Colonic mucosa (tissue), 4 donors: ENCODE measurements at regions not wholly inside any gene's neighbourhood (a gene's known extent, or its start where the extent isn't known, plus 50 kb on each side); places are given as distances from the start of the nearest gene placed in this dataset.

Source experiments
- DNase-seq: peaks from one replicate; pipeline ENCODE4 v3.0.0-alpha.2; 2020
- H3K27ac ChIP-seq: fragments of 200-600 bp; one replicate; pipeline ENCODE4 v1.8.0; 2021
- H3K27me3 ChIP-seq: fragments of 200-600 bp; one replicate; pipeline ENCODE4 v1.8.0; 2021
- H3K36me3 ChIP-seq: fragments of 200-600 bp; one replicate; pipeline ENCODE4 v1.8.0; 2021
- H3K4me1 ChIP-seq: fragments of 200-600 bp; one replicate; pipeline ENCODE4 v1.8.0; 2021; ENCODE audit warnings: mild to moderate bottlenecking
- H3K4me3 ChIP-seq: fragments of 200-600 bp; one replicate; pipeline ENCODE4 v1.8.0; 2021
- H3K9ac ChIP-seq, 2 donors: one replicate each; pipeline ENCODE4 v1.7.0; 2013; ENCODE audit warnings: control low read depth in 2 of 2, low read depth in 2 of 2, low read length in 2 of 2
- H3K9me3 ChIP-seq: fragments of 200-600 bp; one replicate; pipeline ENCODE4 v1.8.0; 2021
- intact Hi-C: fragments of 100-400 bp; cut with DNase I; formaldehyde crosslinking; loops from one replicate; pipeline ENCODE4 v1.14.1; 2022
- TF ChIP-seq, protein P1 (sequence below): fragments of 200-600 bp; IDR thresholded peaks from one replicate; pipeline ENCODE4 v1.8.0; 2022; ENCODE audit warnings: antibody characterized with exemption, mild to moderate bottlenecking
- donor health status: healthy.
- donor health status: DM: no; HTN: no; CAD: no.
- donor health status: DM: no; HTN: no; CAD: no.

DNA sequence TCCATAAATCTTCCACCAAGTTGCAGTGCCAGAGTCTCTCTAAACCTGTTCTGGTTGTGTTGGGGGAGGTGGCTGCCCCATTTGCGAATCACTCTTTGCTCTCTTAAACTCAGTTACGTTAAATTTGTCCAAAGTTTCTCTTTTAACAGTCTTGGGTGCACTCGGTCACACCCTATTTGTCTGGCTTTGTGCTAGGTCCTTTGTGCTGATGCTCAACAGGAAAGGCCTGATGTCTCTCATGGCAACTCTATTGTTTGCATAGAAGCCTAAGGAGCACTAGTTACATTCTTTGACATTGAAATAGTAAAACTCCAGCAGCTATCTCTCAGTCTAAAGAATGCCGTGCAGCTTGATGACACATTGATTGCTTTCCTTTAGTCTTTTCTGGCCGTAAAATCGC lies 105.1 kb downstream of the TRMT11 start:
- no peaks in the 10 kb centered on the region for H3K36me3 ChIP-seq
- no peak overlapping the region for H3K9ac ChIP-seq
- no peak for DNase-seq
- no peaks in the 10 kb centered on the region for H3K9me3 ChIP-seq
- H3K4me3 ChIP-seq, result no peak overlapping the region
- no peaks in the 10 kb centered on the region for H3K27me3 ChIP-seq
- H3K27ac ChIP-seq, result no peak overlapping the region
- no peaks in the 10 kb centered on the region for H3K4me1 ChIP-seq
- intact Hi-C loops, result no loop called here
- TF ChIP-seq, protein P1, sequence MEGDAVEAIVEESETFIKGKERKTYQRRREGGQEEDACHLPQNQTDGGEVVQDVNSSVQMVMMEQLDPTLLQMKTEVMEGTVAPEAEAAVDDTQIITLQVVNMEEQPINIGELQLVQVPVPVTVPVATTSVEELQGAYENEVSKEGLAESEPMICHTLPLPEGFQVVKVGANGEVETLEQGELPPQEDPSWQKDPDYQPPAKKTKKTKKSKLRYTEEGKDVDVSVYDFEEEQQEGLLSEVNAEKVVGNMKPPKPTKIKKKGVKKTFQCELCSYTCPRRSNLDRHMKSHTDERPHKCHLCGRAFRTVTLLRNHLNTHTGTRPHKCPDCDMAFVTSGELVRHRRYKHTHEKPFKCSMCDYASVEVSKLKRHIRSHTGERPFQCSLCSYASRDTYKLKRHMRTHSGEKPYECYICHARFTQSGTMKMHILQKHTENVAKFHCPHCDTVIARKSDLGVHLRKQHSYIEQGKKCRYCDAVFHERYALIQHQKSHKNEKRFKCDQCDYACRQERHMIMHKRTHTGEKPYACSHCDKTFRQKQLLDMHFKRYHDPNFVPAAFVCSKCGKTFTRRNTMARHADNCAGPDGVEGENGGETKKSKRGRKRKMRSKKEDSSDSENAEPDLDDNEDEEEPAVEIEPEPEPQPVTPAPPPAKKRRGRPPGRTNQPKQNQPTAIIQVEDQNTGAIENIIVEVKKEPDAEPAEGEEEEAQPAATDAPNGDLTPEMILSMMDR, result no peak

DNA sequence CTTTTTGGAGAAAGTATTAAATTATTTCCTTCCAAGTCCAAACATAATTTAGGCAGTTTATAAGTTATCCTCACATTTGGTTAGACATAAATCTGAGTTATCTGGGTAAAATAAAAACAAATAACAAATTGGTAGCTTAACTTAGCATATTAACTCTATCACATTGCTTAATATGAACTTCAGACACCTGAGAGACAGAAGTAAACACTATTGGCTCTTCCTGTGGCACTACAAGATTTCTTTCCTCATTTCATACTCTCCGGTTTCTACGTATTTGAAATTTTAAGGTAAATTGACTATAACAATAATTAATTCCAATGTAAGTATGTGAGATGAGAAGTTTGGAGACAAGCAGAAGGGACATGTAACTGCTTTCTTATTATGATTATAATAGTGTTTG lies 106.8 kb downstream of the TRMT11 start:
- TF ChIP-seq, protein P1, result no peak
- H3K27ac ChIP-seq, result no peak overlapping the region
- H3K36me3 ChIP-seq, result no peaks in the 10 kb centered on the region
- intact Hi-C loops, result no loop called here
- H3K27me3 ChIP-seq, result no peaks in the 10 kb centered on the region
- H3K9me3 ChIP-seq, result no peaks in the 10 kb centered on the region
- no peak for DNase-seq
- no peaks in the 10 kb centered on the region for H3K4me1 ChIP-seq
- no peak overlapping the region for H3K4me3 ChIP-seq
- no peak overlapping the region for H3K9ac ChIP-seq

DNA sequence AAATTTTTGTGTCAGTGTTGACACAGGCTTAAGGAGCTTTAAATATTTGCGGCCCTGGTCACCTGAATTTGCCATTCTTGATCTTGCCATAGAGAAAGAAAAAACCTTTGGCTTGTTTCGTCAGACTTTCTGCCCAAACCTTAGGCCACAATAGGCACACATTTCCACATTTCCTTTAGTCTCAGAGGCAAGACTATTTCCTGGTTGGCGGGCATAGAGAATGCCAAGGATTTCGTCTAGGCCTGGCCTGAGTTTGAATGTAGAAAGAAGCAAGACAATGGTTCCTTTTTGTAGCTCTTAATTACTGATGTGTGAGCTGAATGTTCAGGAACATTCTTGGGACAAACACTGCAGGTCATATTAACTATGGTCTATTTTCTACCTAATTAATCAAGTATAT lies 108.1 kb downstream of the TRMT11 start:
- no peak for DNase-seq
- no peak overlapping the region for H3K9ac ChIP-seq
- intact Hi-C loops, result no loop called here

DNA sequence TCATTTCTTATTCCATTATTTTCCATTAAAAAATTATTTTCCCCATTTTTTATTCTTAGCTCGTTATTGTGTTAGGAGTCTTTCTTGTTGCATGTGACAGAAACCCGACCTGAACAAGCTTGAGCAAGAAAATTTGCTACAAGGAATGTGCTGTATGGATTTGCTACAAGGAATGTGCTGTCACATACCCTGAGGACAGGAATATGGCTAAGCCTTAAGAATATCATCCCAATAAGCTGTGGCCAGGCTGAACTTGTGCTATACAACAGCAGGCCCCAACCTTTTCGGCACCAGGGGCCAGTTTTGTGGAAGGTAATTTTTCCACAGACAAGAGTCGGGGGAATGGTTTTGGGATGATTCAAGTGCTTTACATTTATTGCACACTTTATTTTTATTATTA lies 114.0 kb downstream of the TRMT11 start:
- TF ChIP-seq, protein P1, result no peak
- Histone ChIP-seq H3K36me3 (no peaks in the 10 kb centered on the region), H3K9ac (no peak overlapping the region), H3K4me1 (no peaks in the 10 kb centered on the region), H3K27ac (no peak overlapping the region), H3K4me3 (no peak overlapping the region), H3K27me3 (no peaks in the 10 kb centered on the region), H3K9me3 (no peaks in the 10 kb centered on the region)
- intact Hi-C loops, result no loop called here
- no peak for DNase-seq

More for the DNA sequence above, 108.1 kb downstream of the TRMT11 start:
- no peak overlapping the region for H3K4me3 ChIP-seq
- TF ChIP-seq, protein P1, result no peak
- no peaks in the 10 kb centered on the region for H3K27me3 ChIP-seq
- H3K9me3 ChIP-seq, result no peaks in the 10 kb centered on the region
- H3K4me1 ChIP-seq, result no peaks in the 10 kb centered on the region
- H3K27ac ChIP-seq, result no peak overlapping the region
- H3K36me3 ChIP-seq, result no peaks in the 10 kb centered on the region

DNA sequence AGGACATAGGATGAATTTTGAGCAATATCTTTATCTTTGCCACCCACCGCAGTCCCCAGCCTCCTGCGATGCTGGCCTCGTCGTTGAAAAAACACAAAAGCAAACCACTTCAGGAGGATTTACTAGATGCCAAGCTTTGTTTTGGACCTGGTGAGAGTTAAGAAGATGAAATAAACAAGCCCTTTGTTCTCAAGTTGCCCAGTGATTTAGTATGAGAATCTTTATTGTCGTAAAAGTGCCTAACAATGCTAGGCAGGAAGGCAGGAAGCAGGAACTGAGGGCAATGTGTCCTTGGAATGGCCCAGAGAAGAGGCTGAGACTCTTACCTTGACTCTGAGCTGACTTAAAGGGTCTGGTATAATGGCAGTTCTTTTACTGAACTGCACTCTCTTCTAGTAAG lies 116.0 kb downstream of the TRMT11 start:
- H3K36me3 ChIP-seq, result no peaks in the 10 kb centered on the region
- TF ChIP-seq, protein P1, result no peak
- intact Hi-C loops, result no loop called here
- no peak for DNase-seq
- no peak overlapping the region for H3K9ac ChIP-seq
- no peak overlapping the region for H3K27ac ChIP-seq
- H3K4me3 ChIP-seq, result no peak overlapping the region
- H3K9me3 ChIP-seq, result no peaks in the 10 kb centered on the region
- no peaks in the 10 kb centered on the region for H3K4me1 ChIP-seq
- no peaks in the 10 kb centered on the region for H3K27me3 ChIP-seq

DNA sequence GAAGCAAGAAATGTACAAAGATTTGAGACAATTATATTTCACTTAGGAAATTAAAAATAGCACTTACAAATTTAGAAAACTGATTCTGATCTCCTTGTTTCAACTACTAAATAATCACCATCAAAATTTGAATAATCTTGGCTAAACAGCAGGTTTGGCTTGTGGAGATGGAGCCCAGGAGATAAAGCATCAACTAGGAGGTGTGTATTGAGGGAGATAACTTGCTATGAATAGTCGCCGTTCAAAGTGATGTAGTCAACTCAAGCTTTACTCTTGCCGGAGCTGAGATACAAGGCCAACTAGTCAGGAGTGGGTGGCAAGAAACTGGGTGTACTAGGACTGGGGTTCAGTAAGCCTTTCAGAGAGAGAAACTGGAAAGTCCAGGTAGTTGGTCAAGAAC lies 117.7 kb downstream of the TRMT11 start:
- Histone ChIP-seq H3K27ac (no peak overlapping the region), H3K4me3 (no peak overlapping the region), H3K9me3 (no peaks in the 10 kb centered on the region), H3K27me3 (no peaks in the 10 kb centered on the region), H3K4me1 (no peaks in the 10 kb centered on the region), H3K9ac (no peak overlapping the region), H3K36me3 (no peaks in the 10 kb centered on the region)
- TF ChIP-seq, protein P1, result no peak
- no peak for DNase-seq
- intact Hi-C loops, result no loop called here
